Left hindlimb (tissue), 1 donor: ENCODE measurements at regions not wholly inside any gene's neighbourhood (a gene's known extent, or its start where the extent isn't known, plus 50 kb on each side); places are given as distances from the start of the nearest gene placed in this dataset.
"Not testable (repeated sequence)": the region's sequence is repeated elsewhere in the genome, so short reads cannot be mapped to it uniquely, and the experiment has no call there.

Experiments
- DNase-seq: peaks from one replicate; pipeline ENCODE4 v3.0.0-alpha.2; 2018

- DNase-seq, result no peak
Measured at GRCh38 chr10:106280896-106281460, 883.5 kb downstream of the SORCS1 start.

- no peak for DNase-seq
Measured at GRCh38 chr10:106278383-106278782, 886.1 kb downstream of the SORCS1 start.

DNA sequence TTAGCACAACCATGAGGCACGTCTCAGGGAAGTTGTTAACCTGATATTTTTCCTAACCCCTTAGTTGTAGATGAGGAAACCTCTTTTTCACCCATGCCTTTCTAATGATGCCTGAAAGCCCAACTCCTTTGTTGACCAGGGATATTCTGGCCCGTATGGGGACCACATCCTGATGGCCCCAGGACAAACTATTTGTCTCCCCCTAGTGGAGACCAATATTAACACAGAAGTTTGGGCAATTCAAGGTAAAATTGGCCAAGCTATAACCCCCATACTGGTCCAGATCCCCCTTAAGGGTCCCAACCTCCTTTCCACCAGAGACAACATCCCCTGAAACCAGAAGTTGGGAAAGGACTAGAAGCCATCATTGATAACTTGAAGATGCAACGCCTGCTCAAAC, 893.3 kb downstream of the SORCS1 start:
- DNase-seq, result no peak

GRCh38 chr10:106268000-106268399, 896.5 kb downstream of the SORCS1 start:
- DNase-seq, result no peak

DNA sequence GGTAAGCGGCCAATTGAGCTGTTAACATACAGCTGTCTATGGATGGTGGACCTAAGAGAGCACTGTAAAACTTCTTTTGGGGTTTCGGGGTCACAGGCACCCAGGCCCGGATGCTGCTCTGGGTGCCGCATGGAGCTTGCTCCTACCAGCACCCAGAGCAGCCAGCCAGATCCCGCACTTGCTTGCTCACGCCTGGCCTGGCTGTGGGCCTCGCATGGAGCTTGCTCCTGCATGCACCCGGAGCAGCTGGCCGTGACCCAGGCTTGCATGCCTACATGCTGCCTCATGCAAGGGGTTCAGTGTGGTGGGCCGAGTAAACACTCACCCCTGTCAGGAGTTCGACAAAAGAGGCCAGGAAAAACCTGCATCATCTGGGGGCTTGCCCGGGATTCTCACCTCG, 896.9 kb downstream of the SORCS1 start:
- no peak for DNase-seq

DNA sequence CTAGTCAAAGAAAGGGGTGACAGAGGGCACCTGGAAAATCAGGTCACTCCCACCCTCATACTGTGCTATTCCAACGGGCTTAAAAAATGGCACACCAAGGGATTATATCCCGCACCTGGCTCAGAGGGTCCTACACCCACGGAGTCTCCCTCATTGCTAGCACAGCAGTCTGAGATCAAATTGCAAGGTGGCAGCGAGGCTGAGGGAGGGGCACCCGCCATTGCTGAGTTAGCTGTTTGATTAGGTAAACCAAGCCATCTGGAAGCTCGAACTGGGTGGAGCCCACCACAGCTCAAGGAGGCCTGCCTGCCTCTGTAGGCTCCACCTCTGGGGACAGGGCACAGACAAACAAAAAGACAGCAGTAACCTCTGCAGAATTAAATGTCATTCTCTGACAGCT, 907.1 kb downstream of the SORCS1 start:
- not testable (repeated sequence) for DNase-seq

- no peak for DNase-seq
Measured at GRCh38 chr10:106255111-106255678, 909.3 kb downstream of the SORCS1 start.

GRCh38 chr10:106254071-106254470, 910.4 kb downstream of the SORCS1 start:
- no peak for DNase-seq

GRCh38 chr10:106252541-106252940, 912.0 kb downstream of the SORCS1 start:
- DNase-seq, result no peak

- DNase-seq, result no peak
Measured at GRCh38 chr10:106251573-106251972, 912.9 kb downstream of the SORCS1 start.

DNA sequence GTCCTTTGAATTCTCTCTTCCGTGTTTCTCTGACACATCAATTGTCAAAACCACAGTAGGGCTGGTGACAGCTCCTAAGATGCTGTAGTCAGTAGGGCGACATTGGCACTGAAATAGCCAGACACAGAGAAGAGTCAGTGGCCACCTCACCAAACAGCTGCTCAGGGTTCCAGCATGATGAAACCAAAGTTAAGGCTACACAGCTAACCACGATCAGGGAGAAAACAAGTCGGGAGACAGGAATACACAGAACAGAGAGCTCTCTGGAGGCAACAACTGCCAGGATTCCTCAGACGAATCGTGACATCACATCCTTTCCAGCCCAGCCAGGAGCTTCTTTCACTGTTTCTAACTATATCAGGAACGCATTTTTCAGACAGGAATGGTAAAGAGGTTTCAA, 922.2 kb downstream of the SORCS1 start:
- no peak for DNase-seq

GRCh38 chr10:106226828-106227227, 937.7 kb downstream of the SORCS1 start:
- no peak for DNase-seq

GRCh38 chr10:106226142-106226541, 938.4 kb downstream of the SORCS1 start:
- DNase-seq, result no peak

GRCh38 chr10:106224676-106225075, 939.8 kb downstream of the SORCS1 start:
- DNase-seq, result no peak

GRCh38 chr10:106217627-106218026, 946.9 kb downstream of the SORCS1 start:
- DNase-seq, result no peak

DNA sequence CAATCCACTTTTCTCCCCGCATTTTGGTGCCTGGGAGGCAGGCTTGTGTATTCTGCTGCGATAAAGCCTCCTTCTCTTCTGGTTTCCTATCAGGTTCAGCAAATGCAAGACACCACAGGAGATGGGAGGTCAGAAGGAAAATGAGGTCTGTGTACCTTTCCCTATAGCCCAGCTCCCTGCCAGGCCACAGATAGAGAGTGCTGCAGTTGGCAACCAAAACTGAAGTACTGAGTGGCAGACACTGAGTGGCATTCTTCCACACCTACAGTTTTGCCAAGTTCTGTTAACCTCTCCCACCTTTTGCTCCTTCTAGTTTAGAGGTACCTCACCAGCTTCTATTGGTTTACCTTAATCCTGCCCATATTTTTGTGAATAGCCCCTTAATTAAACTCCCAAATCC, 948.4 kb downstream of the SORCS1 start:
- no peak for DNase-seq

GRCh38 chr10:106214243-106214642, 950.3 kb downstream of the SORCS1 start:
- DNase-seq, result no peak

DNA sequence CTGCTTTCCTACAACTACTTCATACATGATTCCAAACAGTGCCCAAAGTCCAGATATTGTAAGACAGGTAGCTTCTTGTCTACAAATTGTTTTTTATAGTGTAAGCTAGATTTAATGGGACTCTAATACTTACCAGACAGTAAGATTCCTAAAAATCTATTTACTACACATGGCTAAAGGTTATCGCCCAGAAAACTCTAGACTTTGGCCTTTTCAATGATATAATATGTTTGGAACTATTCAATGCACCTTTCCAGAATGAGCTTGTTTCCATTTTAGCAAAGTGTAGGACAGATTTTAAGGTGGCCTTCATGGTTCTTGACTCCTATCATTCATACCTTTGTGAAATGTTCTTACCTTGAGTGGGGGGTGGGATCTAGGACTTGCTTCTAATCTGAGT, 951.0 kb downstream of the SORCS1 start:
- no peak for DNase-seq

- no peak for DNase-seq
Measured at GRCh38 chr10:106198275-106198674, 966.2 kb downstream of the SORCS1 start.

GRCh38 chr10:106189292-106189691, 975.2 kb downstream of the SORCS1 start:
- DNase-seq, result no peak

GRCh38 chr10:106185951-106186350, 978.6 kb downstream of the SORCS1 start:
- DNase-seq, result no peak

DNA sequence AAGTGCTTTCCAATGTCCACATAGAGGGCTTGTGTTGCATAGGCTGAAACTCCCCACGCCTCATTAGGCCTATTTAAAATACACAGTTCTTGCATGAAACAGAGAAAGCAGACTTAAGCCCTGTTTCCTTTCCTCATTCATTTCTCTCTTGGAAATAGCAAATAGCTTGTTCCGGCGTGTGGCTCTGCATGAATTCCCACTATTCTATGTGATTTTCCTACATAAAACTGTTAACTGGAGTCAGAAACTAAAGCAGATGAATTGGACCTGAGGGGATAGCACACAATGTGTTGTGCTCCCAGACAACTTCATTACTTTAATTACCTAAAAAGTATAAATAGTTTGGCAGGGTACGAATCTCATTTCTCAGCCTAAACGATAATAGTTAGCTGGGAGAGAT, 981.5 kb downstream of the SORCS1 start:
- no peak for DNase-seq

GRCh38 chr10:106182542-106182941, 982.0 kb downstream of the SORCS1 start:
- no peak for DNase-seq

DNA sequence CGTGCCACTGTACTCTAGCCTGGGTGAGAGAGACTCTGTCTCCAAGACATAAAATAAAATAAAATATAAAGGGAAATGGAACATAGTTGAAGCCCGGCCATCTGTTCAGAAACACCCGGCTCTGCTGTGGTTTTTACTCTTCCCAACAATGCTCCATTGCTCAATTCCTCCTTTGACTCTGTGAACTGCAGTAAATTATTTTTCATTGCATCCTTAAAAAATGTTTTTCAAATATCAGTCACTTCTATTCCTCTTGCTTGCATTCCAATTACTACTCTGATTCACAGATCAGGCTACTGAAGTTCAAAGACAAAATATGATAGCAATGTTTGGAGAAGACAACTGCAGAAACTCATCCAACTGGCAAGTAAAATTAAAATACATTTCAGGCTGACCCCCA, 983.0 kb downstream of the SORCS1 start:
- DNase-seq, result no peak

GRCh38 chr10:106179430-106179829, 985.1 kb downstream of the SORCS1 start:
- no peak for DNase-seq
